ENCODE measurements at regions not wholly inside any gene's neighbourhood (a gene's known extent, or its start where the extent isn't known, plus 50 kb on each side); places are given as distances from the start of the nearest gene placed in this dataset.

DNA sequence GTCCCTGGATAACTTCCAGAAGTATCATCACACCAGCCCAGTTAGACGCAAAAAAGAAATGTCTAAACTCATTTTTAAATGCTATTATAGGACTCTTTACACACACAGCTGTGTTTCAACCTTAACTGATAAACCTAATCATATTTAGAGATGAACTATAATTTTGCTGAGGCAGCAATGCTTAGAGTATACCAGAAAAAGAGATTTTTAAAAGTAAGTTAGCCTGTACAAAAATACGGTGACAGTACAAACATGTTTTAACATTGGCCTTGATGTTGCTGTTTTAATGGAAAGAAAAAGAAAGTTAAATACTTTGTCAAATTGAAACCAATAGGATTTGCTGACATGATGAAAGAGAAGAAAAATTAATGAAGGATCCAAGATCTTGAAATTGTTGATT lies 1341.2 kb upstream of the CDH6 start:
- Histone ChIP-seq H3K27ac (no peak overlapping the region), H3K9me3 (no peaks in the 10 kb centered on the region), H3K4me1 (ENCODE audit: control insufficient read depth in 1 of 2, low read depth in 2 of 2) (no peaks in the 10 kb centered on the region), H3K27me3 (replicated peaks; ENCODE audit: insufficient read depth) (no peaks in the 10 kb centered on the region), H3K36me3 (no peaks in the 10 kb centered on the region), H3K4me3 (no peak overlapping the region)
- ATAC-seq (ENCODE audit: insufficient number of reproducible peaks, low FRiP score, low read depth) = no peak
- DNase-seq (ENCODE audit: low spot score) = no peak
- TF ChIP-seq, protein P1, sequence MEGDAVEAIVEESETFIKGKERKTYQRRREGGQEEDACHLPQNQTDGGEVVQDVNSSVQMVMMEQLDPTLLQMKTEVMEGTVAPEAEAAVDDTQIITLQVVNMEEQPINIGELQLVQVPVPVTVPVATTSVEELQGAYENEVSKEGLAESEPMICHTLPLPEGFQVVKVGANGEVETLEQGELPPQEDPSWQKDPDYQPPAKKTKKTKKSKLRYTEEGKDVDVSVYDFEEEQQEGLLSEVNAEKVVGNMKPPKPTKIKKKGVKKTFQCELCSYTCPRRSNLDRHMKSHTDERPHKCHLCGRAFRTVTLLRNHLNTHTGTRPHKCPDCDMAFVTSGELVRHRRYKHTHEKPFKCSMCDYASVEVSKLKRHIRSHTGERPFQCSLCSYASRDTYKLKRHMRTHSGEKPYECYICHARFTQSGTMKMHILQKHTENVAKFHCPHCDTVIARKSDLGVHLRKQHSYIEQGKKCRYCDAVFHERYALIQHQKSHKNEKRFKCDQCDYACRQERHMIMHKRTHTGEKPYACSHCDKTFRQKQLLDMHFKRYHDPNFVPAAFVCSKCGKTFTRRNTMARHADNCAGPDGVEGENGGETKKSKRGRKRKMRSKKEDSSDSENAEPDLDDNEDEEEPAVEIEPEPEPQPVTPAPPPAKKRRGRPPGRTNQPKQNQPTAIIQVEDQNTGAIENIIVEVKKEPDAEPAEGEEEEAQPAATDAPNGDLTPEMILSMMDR (IDR thresholded peaks at IDR 0.05) = no peak

DNA sequence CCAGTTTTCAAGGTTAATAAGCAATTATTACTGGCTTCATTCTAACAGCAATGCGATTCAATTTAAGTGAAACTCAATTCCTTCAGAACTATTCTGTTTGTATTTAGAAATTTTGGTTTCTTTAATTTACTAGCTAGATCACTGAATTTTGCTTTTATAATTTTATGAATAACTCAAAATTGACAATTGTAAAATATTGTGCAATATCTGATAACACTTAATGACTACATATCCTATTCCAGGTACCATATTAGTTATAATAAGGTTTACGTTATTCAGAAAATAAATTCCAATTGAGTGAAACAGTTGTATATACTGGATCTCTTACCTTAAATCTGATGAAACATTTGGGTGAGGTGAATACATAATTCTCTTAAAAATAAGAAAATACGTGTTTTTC lies 1348.3 kb upstream of the CDH6 start:
- no peak overlapping the region for H3K27ac ChIP-seq
- ATAC-seq (ENCODE audit: insufficient number of reproducible peaks, low FRiP score, low read depth) (no peak), DNase-seq (ENCODE audit: low spot score) (no peak)
- H3K27me3 ChIP-seq (replicated peaks; ENCODE audit: insufficient read depth) = no peaks in the 10 kb centered on the region
- TF ChIP-seq, protein P1 (IDR thresholded peaks at IDR 0.05) = no peak
- H3K4me3 ChIP-seq = no peak overlapping the region
- H3K4me1 ChIP-seq (ENCODE audit: control insufficient read depth in 1 of 2, low read depth in 2 of 2) = no peaks in the 10 kb centered on the region
- no peaks in the 10 kb centered on the region for H3K36me3 ChIP-seq
- H3K9me3 ChIP-seq = no peaks in the 10 kb centered on the region

DNA sequence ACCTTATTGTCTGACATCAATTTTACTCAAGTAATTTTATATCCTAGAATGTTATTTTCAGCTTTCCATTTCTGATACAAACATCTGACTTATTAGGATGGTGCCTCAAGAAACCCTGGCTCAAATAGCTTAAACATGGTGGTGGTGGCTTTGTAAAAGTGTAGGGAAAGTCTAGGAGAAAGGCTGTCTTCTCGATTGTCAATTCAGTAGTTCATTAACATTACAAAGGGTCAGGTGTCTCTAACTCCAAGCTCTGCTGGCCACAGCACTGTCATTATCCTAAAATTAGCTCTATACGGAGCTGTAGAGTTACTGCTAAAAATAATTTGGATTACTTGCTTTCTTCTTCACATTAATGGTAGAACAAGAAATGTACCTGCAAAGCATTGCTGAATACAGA lies 1360.1 kb upstream of the CDH6 start:
- ATAC-seq (ENCODE audit: insufficient number of reproducible peaks, low FRiP score, low read depth) = no peak
- H3K9me3 ChIP-seq = no peaks in the 10 kb centered on the region
- no peaks in the 10 kb centered on the region for H3K36me3 ChIP-seq
- H3K27ac ChIP-seq = no peak overlapping the region
- DNase-seq (ENCODE audit: low spot score) = no peak
- TF ChIP-seq, protein P1 (IDR thresholded peaks at IDR 0.05) = no peak
- H3K27me3 ChIP-seq (replicated peaks; ENCODE audit: insufficient read depth) = no peaks in the 10 kb centered on the region
- no peaks in the 10 kb centered on the region for H3K4me1 ChIP-seq (ENCODE audit: control insufficient read depth in 1 of 2, low read depth in 2 of 2)
- H3K4me3 ChIP-seq = no peak overlapping the region

DNA sequence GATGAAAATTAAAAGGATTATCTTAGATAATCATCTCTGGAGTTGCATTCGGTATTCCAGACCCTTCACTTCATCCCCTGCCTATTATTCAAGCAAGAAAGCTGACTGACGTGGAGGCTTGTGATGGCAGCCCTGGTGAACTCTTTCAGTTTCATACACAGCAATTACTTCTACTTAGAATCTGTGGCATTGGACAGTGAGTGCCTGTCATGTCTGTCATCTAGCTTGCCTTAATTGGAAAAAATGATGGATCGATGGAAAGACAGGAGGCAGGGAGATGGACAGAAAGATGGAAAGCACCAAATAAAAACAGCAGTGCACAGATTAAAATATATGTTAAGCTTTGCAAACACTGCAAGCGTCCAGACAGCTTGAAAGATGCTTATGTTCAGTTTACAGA lies 1371.0 kb upstream of the CDH6 start:
- Histone ChIP-seq H3K4me1 (ENCODE audit: control insufficient read depth in 1 of 2, low read depth in 2 of 2) (no peaks in the 10 kb centered on the region), H3K27ac (no peak overlapping the region), H3K27me3 (replicated peaks; ENCODE audit: insufficient read depth) (no peaks in the 10 kb centered on the region), H3K36me3 (no peaks in the 10 kb centered on the region), H3K4me3 (no peak overlapping the region), H3K9me3 (no peaks in the 10 kb centered on the region)
- TF ChIP-seq, protein P1 (IDR thresholded peaks at IDR 0.05) = no peak
- ATAC-seq (ENCODE audit: insufficient number of reproducible peaks, low FRiP score, low read depth) = no peak
- no peak for DNase-seq (ENCODE audit: low spot score)

DNA sequence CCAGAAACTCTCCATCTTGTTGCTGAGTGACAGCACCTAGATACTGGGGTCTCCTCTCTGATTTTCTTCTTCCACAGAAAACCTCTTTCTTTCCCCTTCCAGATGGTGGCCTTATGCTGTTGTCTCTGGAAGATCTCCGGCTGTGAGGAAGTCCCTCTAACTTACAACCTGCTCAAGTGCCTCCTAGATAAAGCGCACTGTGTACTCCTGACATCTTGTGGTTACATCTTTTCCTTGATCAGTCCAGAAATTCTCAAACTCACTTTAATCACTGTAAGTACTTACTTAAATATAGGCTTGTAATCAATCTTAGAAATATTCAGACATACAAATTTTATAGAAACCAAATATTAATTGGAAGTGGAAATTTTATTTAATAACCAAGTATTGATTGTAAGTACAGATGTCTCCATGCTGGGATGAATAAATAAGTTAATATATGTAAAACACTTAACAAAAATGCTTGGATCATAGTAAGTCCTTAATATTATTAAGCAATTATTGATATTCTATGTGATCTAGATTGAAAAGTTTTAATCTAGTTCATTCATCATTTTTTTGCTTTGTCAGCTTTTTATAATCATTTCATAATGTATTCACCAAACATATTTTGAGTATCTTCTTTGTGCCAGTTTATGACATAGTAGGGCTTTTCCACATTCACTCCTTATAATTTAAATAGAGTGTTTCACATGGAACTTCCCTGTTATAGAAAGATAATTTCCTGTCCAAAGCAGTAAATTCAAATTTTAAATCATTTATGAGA lies 1381.4 kb upstream of the CDH6 start:
- Histone ChIP-seq H3K4me1 (ENCODE audit: control insufficient read depth in 1 of 2, low read depth in 2 of 2) (no peaks in the 10 kb centered on the region), H3K36me3 (no peaks in the 10 kb centered on the region), H3K4me3 (no peak overlapping the region), H3K27me3 (replicated peaks; ENCODE audit: insufficient read depth) (no peaks in the 10 kb centered on the region), H3K9me3 (no peaks in the 10 kb centered on the region), H3K27ac (no peak overlapping the region)
- ATAC-seq (ENCODE audit: insufficient number of reproducible peaks, low FRiP score, low read depth) (no peak), DNase-seq (ENCODE audit: low spot score) (no peak)
- TF ChIP-seq, protein P1 (IDR thresholded peaks at IDR 0.05) = no peak
